Right cardiac atrium (tissue), 5 donors: ENCODE measurements at regions not wholly inside any gene's neighbourhood (a gene's known extent, or its start where the extent isn't known, plus 50 kb on each side); places are given as distances from the start of the nearest gene placed in this dataset.
"Not testable (repeated sequence)": the region's sequence is repeated elsewhere in the genome, so short reads cannot be mapped to it uniquely, and the experiment has no call there.

Source experiments
- ATAC-seq, 2 donors: fragments of 200-7000 bp; cut with Tn5 transposase; one replicate each; pipeline versions ENCODE4 v1.8.0 to v1.9.1; 2020; ENCODE audit warnings: moderate library complexity in 2 of 2, mild to moderate bottlenecking in 1 of 2
- DNase-seq, 3 donors: peaks; one replicate each; pipeline ENCODE4 v3.0.0-alpha.2; 2020
- H3K27ac ChIP-seq: one replicate; pipeline ENCODE4 v1.5.1; 2013; ENCODE audit warnings: mild to moderate bottlenecking, low read length, control low read depth, moderate library complexity
- H3K27me3 ChIP-seq: one replicate; pipeline ENCODE4 v1.6.1; 2013; ENCODE audit not compliant: control insufficient read depth, insufficient read depth
- H3K4me1 ChIP-seq: one replicate; pipeline ENCODE4 v1.6.1; 2013; ENCODE audit warnings: low read length; ENCODE audit not compliant: control insufficient read depth, insufficient read depth
- H3K4me3 ChIP-seq: one replicate; pipeline ENCODE4 v1.5.1; 2013; ENCODE audit warnings: low read length, control low read depth
- H3K9me3 ChIP-seq: one replicate; pipeline ENCODE4 v1.6.1; 2013; ENCODE audit warnings: low read length; ENCODE audit not compliant: control insufficient read depth
- WGBS: extraction: QIAGEN DNeasy Blood & Tissue Kit; methylation state at CpG from one replicate; pipeline ENCODE4 v1.1.7; 2013; 5-methylcytosine and 5-hydroxymethylcytosine counted together
- intact Hi-C, 4 donors: fragments of 100-400 bp; cut with DNase I; formaldehyde crosslinking; loops; one replicate each; pipeline versions ENCODE4 v1.11.0 to v1.14.0; 2022 to 2023
- donor health status: healthy with polysubstance abuse.
- donor health status: DM: no; HTN: yes; CAD: no.
- donor health status: DM: no; HTN: no; CAD: no.
- donor health status: DM: no; HTN: yes; CAD: no; lungs with severe emphysema.
- donor health status: DM: yes; HTN: yes; CAD: no.

GRCh38 chr16:51527349-51527748 lies 376.3 kb upstream of the SALL1 start:
- no peaks in the 10 kb centered on the region for H3K9me3 ChIP-seq

GRCh38 chr16:51526621-51527020 lies 375.6 kb upstream of the SALL1 start:
- no peak for ATAC-seq
- Histone ChIP-seq H3K9me3 (no peaks in the 10 kb centered on the region), H3K27ac (no peak overlapping the region), H3K4me3 (no peak overlapping the region), H3K27me3 (no peaks in the 10 kb centered on the region), H3K4me1 (no peaks in the 10 kb centered on the region)
- intact Hi-C loops: no loop called here
- no peak for DNase-seq
- 33% methylated on average over 9 of the region's 9 CpGs for WGBS

More at GRCh38 chr16:51527349-51527748, 376.3 kb upstream of the SALL1 start:
- no peaks in the 10 kb centered on the region for H3K27me3 ChIP-seq
- H3K4me3 ChIP-seq: no peak overlapping the region
- DNase-seq: no peak
- H3K27ac ChIP-seq: no peak overlapping the region
- ATAC-seq: no peak
- H3K4me1 ChIP-seq: no peaks in the 10 kb centered on the region
- intact Hi-C loops: no loop called here
- WGBS: 81% methylated on average over 6 of the region's 6 CpGs

GRCh38 chr16:51524555-51525373 lies 373.7 kb upstream of the SALL1 start:
- ATAC-seq (no peak), DNase-seq (no peak)
- Histone ChIP-seq H3K4me1 (no peaks in the 10 kb centered on the region), H3K4me3 (no peak overlapping the region), H3K9me3 (no peaks in the 10 kb centered on the region), H3K27ac (no peak overlapping the region), H3K27me3 (no peaks in the 10 kb centered on the region)
- intact Hi-C loops: no loop called here
- 52% methylated on average over 6 of the region's 6 CpGs for WGBS

GRCh38 chr16:51524070-51524469 lies 373.0 kb upstream of the SALL1 start:
- ATAC-seq (no peak), DNase-seq (no peak)
- Histone ChIP-seq H3K27me3 (no peaks in the 10 kb centered on the region), H3K4me1 (no peaks in the 10 kb centered on the region), H3K4me3 (no peak overlapping the region), H3K27ac (no peak overlapping the region), H3K9me3 (no peaks in the 10 kb centered on the region)
- intact Hi-C loops: no loop called here
- WGBS: 68% methylated on average over 4 of the region's 4 CpGs

GRCh38 chr16:51523400-51523799 lies 372.3 kb upstream of the SALL1 start:
- Histone ChIP-seq H3K27ac (no peak overlapping the region), H3K27me3 (no peaks in the 10 kb centered on the region), H3K9me3 (no peaks in the 10 kb centered on the region), H3K4me3 (no peak overlapping the region), H3K4me1 (no peaks in the 10 kb centered on the region)
- intact Hi-C loops: no loop called here
- DNase-seq: no peak
- ATAC-seq: no peak
- 25% methylated on average over 3 of the region's 3 CpGs for WGBS

- H3K27me3 ChIP-seq: no peaks in the 10 kb centered on the region
- no peak for DNase-seq
- no peak overlapping the region for H3K4me3 ChIP-seq
- intact Hi-C loops: no loop called here
- no peaks in the 10 kb centered on the region for H3K9me3 ChIP-seq
- ATAC-seq: no peak
- no peaks in the 10 kb centered on the region for H3K4me1 ChIP-seq
- no peak overlapping the region for H3K27ac ChIP-seq
Observed at GRCh38 chr16:51522902-51523301, 371.8 kb upstream of the SALL1 start.

GRCh38 chr16:51516960-51517359 lies 365.9 kb upstream of the SALL1 start:
- ATAC-seq, DNase-seq: not testable (repeated sequence)
- WGBS: 56% methylated on average over 4 of the region's 4 CpGs

GRCh38 chr16:51510416-51510815 lies 359.3 kb upstream of the SALL1 start:
- ATAC-seq (no peak), DNase-seq (no peak)
- Histone ChIP-seq H3K27ac (no peak overlapping the region), H3K4me3 (no peak overlapping the region), H3K27me3 (no peaks in the 10 kb centered on the region), H3K9me3 (no peaks in the 10 kb centered on the region), H3K4me1 (no peaks in the 10 kb centered on the region)
- intact Hi-C loops: no loop called here
- WGBS: 71% methylated on average over 2 of the region's 2 CpGs

More at GRCh38 chr16:51516960-51517359, 365.9 kb upstream of the SALL1 start:
- H3K9me3 ChIP-seq, H3K27ac ChIP-seq, H3K27me3 ChIP-seq, H3K4me3 ChIP-seq, H3K4me1 ChIP-seq, intact Hi-C loops: not testable (repeated sequence)

- Histone ChIP-seq H3K4me3 (no peak overlapping the region), H3K9me3 (no peaks in the 10 kb centered on the region), H3K4me1 (no peaks in the 10 kb centered on the region), H3K27me3 (no peaks in the 10 kb centered on the region), H3K27ac (no peak overlapping the region)
- intact Hi-C loops: no loop called here
- ATAC-seq: no peak
- 82% methylated on average over 1 of the region's 1 CpG for WGBS
- no peak for DNase-seq
Observed at GRCh38 chr16:51509336-51509735, 358.3 kb upstream of the SALL1 start.

GRCh38 chr16:51508490-51509212 lies 357.6 kb upstream of the SALL1 start:
- intact Hi-C loops: no loop called here
- ATAC-seq: no peak
- Histone ChIP-seq H3K4me3 (no peak overlapping the region), H3K27ac (no peak overlapping the region), H3K27me3 (no peaks in the 10 kb centered on the region), H3K9me3 (no peaks in the 10 kb centered on the region), H3K4me1 (no peaks in the 10 kb centered on the region)
- 42% methylated on average over 4 of the region's 4 CpGs for WGBS
- DNase-seq: no peak

GRCh38 chr16:51507286-51507685 lies 356.2 kb upstream of the SALL1 start:
- Histone ChIP-seq H3K27me3 (no peaks in the 10 kb centered on the region), H3K27ac (no peak overlapping the region), H3K4me3 (no peak overlapping the region), H3K9me3 (no peaks in the 10 kb centered on the region), H3K4me1 (no peaks in the 10 kb centered on the region)
- DNase-seq (no peak), ATAC-seq (no peak)
- 71% methylated on average over 4 of the region's 4 CpGs for WGBS
- intact Hi-C loops: no loop called here
